H1 (cell line): ENCODE measurements at regions not wholly inside any gene's neighbourhood (a gene's known extent, or its start where the extent isn't known, plus 50 kb on each side); places are given as distances from the start of the nearest gene placed in this dataset.

Source experiments
- BACH1 ChIP-seq: IDR thresholded peaks from 2 replicates; pipeline ENCODE4 v1.6.1; 2012; ENCODE audit warnings: low read length, improper control_type of control experiment
- CHD7 ChIP-seq: fragments of 300-600 bp; sonication (generic); IDR thresholded peaks from 2 replicates; pipeline ENCODE4 v1.7.1; 2012; ENCODE audit warnings: low read length, moderate library complexity, mild to moderate bottlenecking, inconsistent platforms; ENCODE audit not compliant: insufficient replicate concordance
- PHF8 ChIP-seq: fragments of 200-600 bp; sonication (generic); conservative IDR thresholded peaks from 2 replicates; pipeline ENCODE4 v1.7.1; 2012; ENCODE audit warnings: low read depth, mild to moderate bottlenecking, inconsistent platforms, low read length, moderate library complexity

- no peak for TF ChIP-seq CHD7
- no peak for TF ChIP-seq PHF8
- no peak for TF ChIP-seq BACH1
These were observed 498.6 kb upstream of the ZEB2 start (continued) for GRCh38 chr2:145018502-145018901.
